ENCODE measurements at regions not wholly inside any gene's neighbourhood (a gene's known extent, or its start where the extent isn't known, plus 50 kb on each side); places are given as distances from the start of the nearest gene placed in this dataset.

GRCh38 chr1:169043823-169044222 lies 62.7 kb upstream of the ATP1B1 start:
- no peak for DNase-seq (ENCODE audit: low spot score)
- Histone ChIP-seq H3K27me3 (replicated peaks; ENCODE audit: insufficient read depth, low read depth, low read length, poor library complexity) (no peaks in the 10 kb centered on the region), H3K27ac (ENCODE audit: low read depth, low read length, poor library complexity, severe bottlenecking) (no peak overlapping the region), H3K4me1 (ENCODE audit: insufficient read depth, low read length, poor library complexity, severe bottlenecking) (no peaks in the 10 kb centered on the region), H3K9me3 (ENCODE audit: low read depth, low read length, poor library complexity, severe bottlenecking) (no peaks in the 10 kb centered on the region), H3K36me3 (ENCODE audit: insufficient read depth, low read length, poor library complexity, severe bottlenecking) (no peaks in the 10 kb centered on the region), H3K4me3 (ENCODE audit: low read depth, low read length, poor library complexity, severe bottlenecking) (no peak overlapping the region)
- TF ChIP-seq CTCF (conservative IDR thresholded peaks at IDR 0.05; ENCODE audit: low read depth, low read length) (no peak), EZH2 (IDR thresholded peaks at IDR 0.05; ENCODE audit: borderline replicate concordance, low read depth, low read length, poor library complexity, severe bottlenecking) (no peak)
- ChIA-PET CTCF (no interaction called here), POLR2A (ENCODE audit: low non-redundant PET) (no interaction called here)
- BruUV-seq (replicated peaks) = no TSS peak
- intact Hi-C loops (cut with micrococcal nuclease; ENCODE audit: unreplicated experiment) = no loop called here

GRCh38 chr1:169044296-169044695 lies 62.2 kb upstream of the ATP1B1 start:
- ChIA-PET CTCF (no interaction called here), POLR2A (ENCODE audit: low non-redundant PET) (no interaction called here)
- no peak for DNase-seq (ENCODE audit: low spot score)
- no peak for TF ChIP-seq CTCF (conservative IDR thresholded peaks at IDR 0.05; ENCODE audit: low read depth, low read length)
- no peak for TF ChIP-seq EZH2 (IDR thresholded peaks at IDR 0.05; ENCODE audit: borderline replicate concordance, low read depth, low read length, poor library complexity, severe bottlenecking)
- Histone ChIP-seq H3K36me3 (ENCODE audit: insufficient read depth, low read length, poor library complexity, severe bottlenecking) (no peaks in the 10 kb centered on the region), H3K27ac (ENCODE audit: low read depth, low read length, poor library complexity, severe bottlenecking) (no peak overlapping the region), H3K4me1 (ENCODE audit: insufficient read depth, low read length, poor library complexity, severe bottlenecking) (no peaks in the 10 kb centered on the region), H3K4me3 (ENCODE audit: low read depth, low read length, poor library complexity, severe bottlenecking) (no peak overlapping the region), H3K27me3 (replicated peaks; ENCODE audit: insufficient read depth, low read depth, low read length, poor library complexity) (no peaks in the 10 kb centered on the region), H3K9me3 (ENCODE audit: low read depth, low read length, poor library complexity, severe bottlenecking) (no peaks in the 10 kb centered on the region)
- no TSS peak for BruUV-seq (replicated peaks)
- intact Hi-C loops (cut with micrococcal nuclease; ENCODE audit: unreplicated experiment) = no loop called here

GRCh38 chr1:169044971-169045370 lies 61.5 kb upstream of the ATP1B1 start:
- DNase-seq (ENCODE audit: low spot score) = no peak
- no peaks in the 10 kb centered on the region for H3K27me3 ChIP-seq (replicated peaks; ENCODE audit: insufficient read depth, low read depth, low read length, poor library complexity)
- no peaks in the 10 kb centered on the region for H3K36me3 ChIP-seq (ENCODE audit: insufficient read depth, low read length, poor library complexity, severe bottlenecking)
- H3K4me1 ChIP-seq (ENCODE audit: insufficient read depth, low read length, poor library complexity, severe bottlenecking) = no peaks in the 10 kb centered on the region
- no peaks in the 10 kb centered on the region for H3K9me3 ChIP-seq (ENCODE audit: low read depth, low read length, poor library complexity, severe bottlenecking)
- intact Hi-C loops (cut with micrococcal nuclease; ENCODE audit: unreplicated experiment) = no loop called here
- TF ChIP-seq CTCF (conservative IDR thresholded peaks at IDR 0.05; ENCODE audit: low read depth, low read length) = no peak
- no peak for TF ChIP-seq EZH2 (IDR thresholded peaks at IDR 0.05; ENCODE audit: borderline replicate concordance, low read depth, low read length, poor library complexity, severe bottlenecking)
- BruUV-seq (replicated peaks) = no TSS peak
- no peak overlapping the region for H3K4me3 ChIP-seq (ENCODE audit: low read depth, low read length, poor library complexity, severe bottlenecking)
- ChIA-PET POLR2A (ENCODE audit: low non-redundant PET) (no interaction called here), CTCF (no interaction called here)
- H3K27ac ChIP-seq (ENCODE audit: low read depth, low read length, poor library complexity, severe bottlenecking) = no peak overlapping the region
